Medulla oblongata (tissue), 1 donor: ENCODE measurements at regions not wholly inside any gene's neighbourhood (a gene's known extent, or its start where the extent isn't known, plus 50 kb on each side); places are given as distances from the start of the nearest gene placed in this dataset.

Experiments used
- DNase-seq: peaks from one replicate; pipeline ENCODE4 v3.0.0-alpha.2; 2015; ENCODE audit errors: extremely low spot score

DNA sequence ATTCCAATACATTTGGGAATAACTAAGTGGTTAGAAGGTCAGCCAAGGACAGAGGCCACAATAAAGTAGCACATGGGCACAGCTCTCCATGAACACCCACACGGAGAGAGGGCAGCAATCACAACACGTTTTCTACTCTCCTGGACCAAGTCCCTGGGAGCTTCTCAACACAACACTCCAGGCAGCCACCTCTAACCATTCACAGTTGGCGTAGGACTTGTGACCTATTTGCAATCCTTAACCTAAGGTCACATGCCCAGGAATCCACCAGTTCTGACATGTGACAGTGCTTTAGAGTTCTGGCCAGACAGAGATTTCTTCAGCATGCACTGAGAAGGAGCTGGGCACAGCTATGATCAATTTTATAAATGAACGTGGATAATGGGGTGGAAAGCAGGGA is 280.8 kb downstream of the SHQ1 start:
- DNase-seq = no peak

- DNase-seq = no peak
Measured at GRCh38 chr3:72565593-72565992, 282.7 kb downstream of the SHQ1 start.

- no peak for DNase-seq
Measured at GRCh38 chr3:72563690-72564370, 284.4 kb downstream of the SHQ1 start.

GRCh38 chr3:72560846-72561675 is 287.2 kb downstream of the SHQ1 start:
- DNase-seq = peak; percentile 56

GRCh38 chr3:72559385-72559784 is 288.9 kb downstream of the SHQ1 start:
- DNase-seq = no peak

DNA sequence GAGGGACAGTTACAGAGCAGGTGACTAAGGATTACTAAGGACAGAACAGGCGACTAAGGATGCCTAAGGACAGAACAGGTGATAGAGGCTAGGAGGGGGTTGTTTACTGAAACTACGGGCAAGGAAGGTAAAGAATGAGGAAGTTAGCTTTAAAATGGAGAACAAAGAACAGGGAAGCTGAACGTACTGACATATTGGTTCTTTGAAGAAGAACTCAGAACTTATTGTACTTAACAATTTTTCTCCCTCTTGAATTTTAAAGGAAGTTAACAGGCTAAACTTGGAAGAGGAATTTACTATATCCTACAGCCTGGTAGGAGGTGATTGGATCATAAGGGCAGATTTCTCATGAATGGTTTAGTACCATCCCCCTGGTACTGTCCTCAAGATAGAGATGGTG is 290.2 kb downstream of the SHQ1 start:
- DNase-seq = no peak

DNA sequence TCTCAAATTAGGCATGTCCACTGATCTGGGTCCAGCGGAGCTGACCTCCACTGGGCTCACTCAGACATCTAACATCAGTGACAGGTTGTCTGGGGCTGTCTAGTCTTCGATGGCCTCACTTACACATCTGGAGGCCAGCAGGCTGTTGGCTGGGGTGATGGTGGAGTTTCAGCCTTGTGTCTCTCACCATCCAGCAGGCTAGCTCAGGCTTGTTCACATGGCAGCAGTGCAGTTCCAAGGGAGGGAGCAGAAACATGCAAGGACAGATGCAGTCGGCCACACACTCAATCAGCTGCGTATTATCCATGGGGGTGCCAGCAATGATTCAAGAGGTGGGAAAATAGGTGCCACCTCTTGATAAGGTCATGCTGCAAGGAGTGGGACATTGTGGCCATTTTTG is 292.5 kb downstream of the SHQ1 start:
- DNase-seq = no peak

- no peak for DNase-seq
Measured at GRCh38 chr3:72554689-72555088, 293.6 kb downstream of the SHQ1 start.

DNA sequence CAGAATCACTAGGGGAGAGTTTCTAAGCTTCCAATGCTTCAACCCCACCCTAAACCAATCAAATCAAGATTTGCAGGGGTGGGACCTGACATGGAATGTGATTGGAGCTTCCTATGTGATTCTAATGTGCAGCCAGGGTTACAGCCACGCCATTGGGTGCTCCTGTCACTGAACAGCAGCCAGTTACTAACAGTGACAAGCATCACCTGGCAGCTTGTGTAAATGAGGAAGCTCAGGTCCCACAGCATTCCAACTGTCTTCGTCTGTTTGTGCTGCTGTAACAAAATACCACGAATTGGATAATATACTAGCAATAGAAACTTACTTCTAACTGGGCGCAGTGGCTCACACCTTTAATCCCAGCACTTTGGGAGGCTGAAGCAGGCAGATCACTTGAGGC is 294.9 kb downstream of the SHQ1 start:
- DNase-seq = no peak

- DNase-seq = no peak
Measured at GRCh38 chr3:72550582-72551262, 297.5 kb downstream of the SHQ1 start.

DNA sequence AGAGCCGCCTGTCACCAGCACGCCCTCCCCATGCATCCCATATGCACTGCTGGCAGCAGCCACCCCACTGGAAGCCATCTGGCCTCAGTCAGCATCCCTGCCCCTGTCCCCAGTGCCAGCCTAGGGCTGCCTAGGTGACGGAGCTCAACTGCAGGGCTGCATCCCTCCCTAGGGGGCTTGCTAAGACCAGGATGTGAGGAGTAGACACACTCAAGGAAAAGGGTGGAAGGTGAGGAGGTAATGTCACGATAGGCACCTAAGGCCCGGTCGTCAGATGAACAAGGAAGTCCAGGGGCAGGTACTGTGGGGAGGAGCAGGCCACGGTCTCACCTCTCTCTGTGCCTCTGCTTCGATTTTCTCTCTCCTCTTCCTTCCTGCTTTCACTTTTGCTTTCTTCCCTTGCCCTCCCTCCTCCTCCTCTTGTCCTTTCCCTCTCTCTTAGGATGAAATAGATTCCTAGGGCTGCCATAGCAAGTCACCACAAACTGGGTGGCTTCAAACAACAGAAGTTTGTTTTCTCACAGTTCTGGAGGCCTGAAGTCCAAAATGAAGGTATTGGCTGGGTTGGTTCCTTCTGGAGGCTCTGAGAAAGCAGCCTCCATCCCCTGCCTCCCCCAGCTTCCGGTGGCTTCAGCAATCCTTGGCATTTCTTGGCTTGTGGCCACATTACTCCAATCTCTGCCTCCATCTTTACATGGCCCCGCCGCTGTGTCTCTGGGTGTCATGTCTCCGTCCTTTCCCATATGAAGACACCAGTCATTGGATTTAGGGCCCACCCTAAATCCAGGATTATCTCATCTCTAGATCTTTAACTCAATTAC is 298.3 kb downstream of the SHQ1 start:
- DNase-seq = no peak

GRCh38 chr3:72548981-72549380 is 299.3 kb downstream of the SHQ1 start:
- no peak for DNase-seq

- no peak for DNase-seq
Measured at GRCh38 chr3:72548461-72548860, 299.8 kb downstream of the SHQ1 start.

DNA sequence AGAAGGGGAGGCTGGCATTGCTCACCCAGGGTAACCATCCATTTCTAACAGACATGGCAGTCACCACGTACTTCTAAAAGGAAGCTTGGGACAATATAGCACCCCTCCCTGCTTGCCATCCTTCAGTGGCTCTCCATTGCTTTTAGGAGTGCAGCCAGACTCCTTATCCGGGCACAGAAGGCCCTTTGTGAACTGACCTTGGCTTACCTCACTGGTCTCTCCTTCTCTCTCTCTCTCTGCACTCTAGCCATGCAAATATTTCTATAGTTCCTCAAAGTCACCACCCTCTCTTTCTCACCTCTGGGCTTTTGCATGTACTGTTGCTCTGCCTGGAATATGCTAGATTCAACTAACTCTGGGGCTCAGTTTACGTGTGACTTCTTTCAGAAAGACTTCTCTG is 301.1 kb downstream of the SHQ1 start:
- DNase-seq = no peak

- DNase-seq = no peak
Measured at GRCh38 chr3:72544239-72544638, 304.0 kb downstream of the SHQ1 start.

- no peak for DNase-seq
Measured at GRCh38 chr3:72543246-72543645, 305.0 kb downstream of the SHQ1 start.

DNA sequence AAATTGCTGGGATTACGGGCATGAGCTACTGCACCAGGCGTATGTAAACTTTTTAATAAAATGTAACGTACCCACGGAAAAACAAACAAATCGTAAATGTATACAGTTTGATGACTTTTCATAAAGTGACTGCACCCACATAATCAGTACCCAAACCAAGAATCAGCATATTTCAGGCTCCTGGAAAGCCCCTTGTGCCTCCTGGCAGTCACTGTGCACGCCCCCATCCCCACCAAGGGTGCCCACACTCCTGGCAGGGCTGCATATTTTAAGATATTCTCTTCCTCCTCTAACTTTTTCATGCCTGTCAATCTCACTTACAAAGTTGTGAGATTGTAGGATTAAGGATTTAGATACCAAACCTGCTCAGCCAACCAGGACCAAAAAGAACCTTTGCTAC is 305.5 kb downstream of the SHQ1 start:
- DNase-seq = no peak

DNA sequence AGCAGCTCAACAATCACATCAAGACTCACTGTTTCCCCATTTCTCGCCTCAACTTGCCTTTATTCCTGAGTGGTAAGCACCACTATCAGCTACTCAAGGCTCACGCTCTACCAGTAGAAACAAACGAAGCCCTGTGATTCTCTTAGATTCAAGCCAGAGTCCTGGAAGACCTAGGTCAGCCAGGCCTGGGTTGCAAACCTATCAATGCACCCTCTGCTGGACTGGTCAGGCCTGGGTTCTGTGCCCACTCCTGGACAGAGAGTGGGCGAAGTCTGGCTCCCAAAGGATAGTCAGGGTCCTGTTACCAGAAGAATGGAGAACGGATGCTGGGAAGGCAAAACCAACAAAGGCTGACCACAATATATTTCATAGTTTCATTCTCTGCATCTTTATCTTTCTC is 308.4 kb downstream of the SHQ1 start:
- no peak for DNase-seq

DNA sequence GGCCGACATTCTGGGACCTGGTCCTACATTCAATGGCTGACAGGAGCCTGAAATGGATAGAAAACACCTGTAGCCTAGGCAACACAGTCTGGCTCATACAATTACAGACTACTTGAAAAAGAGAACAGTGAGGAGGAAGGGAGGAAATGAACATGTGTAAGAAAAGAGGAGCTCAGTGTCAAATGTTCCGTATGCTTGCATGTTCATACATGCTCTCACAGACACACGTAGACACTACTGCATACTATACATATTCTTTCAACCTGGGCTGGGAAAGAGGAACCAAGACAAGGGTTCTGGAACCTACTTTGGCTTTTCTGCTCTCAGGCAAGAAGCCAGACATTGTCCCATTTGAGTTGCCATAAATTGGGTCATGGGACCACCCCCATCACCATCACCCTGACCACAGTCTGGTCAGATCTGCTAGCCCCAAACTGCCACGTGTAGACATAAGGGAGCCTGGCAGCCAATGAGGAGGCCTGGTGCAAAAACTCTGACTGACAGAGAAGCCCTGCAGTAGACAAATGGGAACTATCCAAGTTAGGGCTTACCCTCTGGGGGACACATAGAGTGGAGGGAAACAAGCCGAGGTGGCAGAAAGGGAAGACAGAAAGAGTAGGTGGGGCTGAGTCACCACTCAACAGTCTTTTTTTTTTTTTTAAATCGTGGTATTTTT is 310.0 kb downstream of the SHQ1 start:
- no peak for DNase-seq

DNA sequence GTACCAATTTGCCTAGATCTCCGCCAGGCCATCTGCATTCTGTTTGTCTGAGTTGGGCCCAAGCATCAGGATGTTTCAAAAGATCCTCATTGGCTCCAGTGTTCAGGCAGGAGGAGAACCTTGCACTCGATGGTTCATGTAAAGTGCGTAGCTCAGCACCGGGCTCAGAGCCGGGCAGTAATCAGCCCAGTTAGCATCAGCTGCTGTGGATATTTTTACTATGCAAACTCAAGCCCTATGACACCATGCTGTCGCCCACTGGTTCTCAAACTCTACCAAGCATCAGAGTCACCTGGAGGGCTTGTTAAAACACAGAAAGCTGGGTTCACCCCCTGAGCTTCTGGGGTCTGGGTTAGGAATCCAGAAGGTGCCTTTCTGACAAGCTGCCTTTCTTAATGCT is 310.8 kb downstream of the SHQ1 start:
- no peak for DNase-seq

DNA sequence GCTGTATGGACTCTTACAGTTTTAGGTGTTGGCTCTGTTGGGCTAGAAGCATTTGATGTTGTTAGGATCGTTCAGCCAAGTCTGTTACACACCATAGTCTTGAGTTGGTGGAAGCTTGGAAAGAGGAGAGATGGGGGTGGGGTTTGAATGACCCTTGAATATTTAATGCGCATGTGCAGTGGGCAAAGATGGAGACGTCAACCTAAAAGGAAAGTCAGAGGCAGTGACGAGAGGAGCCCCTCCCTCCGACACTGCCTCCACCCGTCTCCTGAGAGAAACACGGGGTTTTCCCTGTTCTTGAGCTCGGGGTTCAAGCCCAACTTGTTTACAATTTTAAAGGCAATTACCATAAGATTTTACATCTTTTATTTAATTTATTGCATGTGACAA is 311.4 kb downstream of the SHQ1 start:
- DNase-seq = no peak
